ENCODE measurements at regions not wholly inside any gene's neighbourhood (a gene's known extent, or its start where the extent isn't known, plus 50 kb on each side); places are given as distances from the start of the nearest gene placed in this dataset.

DNA sequence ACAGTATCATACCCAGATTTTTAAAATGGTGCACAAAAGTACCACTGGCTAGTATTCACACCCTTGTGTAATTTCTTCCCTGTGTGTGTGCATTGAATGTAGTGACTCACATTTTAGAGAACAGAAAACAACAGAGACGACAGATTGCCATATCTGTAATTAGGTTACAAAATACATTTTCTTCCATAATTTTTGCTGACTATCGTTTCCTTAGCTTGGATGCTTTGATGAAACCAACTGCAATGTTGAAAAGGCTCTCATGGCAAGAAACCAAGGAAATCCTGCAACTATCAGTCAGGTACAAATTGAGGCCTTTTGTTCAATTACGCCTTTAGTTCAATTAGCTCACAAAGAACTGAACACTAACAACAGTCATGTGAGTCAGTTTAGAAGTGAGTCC lies 484.4 kb downstream of the ZNF804A start:
- Histone ChIP-seq H3K9ac (ENCODE audit: low read length) (no peak overlapping the region), H3K9me3 (ENCODE audit: control insufficient read depth, low read length) (no peaks in the 10 kb centered on the region), H3K4me1 (ENCODE audit: control insufficient read depth, insufficient read depth, low read length) (no peaks in the 10 kb centered on the region), H3K27me3 (replicated peaks; ENCODE audit: control insufficient read depth, insufficient read depth, low read length) (no peaks in the 10 kb centered on the region), H3K4me3 (ENCODE audit: low read length) (no peak overlapping the region), H3K36me3 (ENCODE audit: control insufficient read depth, insufficient read depth, low read length, severe bottlenecking) (no peaks in the 10 kb centered on the region)
- no peak for DNase-seq (ENCODE audit: low read depth)

DNA sequence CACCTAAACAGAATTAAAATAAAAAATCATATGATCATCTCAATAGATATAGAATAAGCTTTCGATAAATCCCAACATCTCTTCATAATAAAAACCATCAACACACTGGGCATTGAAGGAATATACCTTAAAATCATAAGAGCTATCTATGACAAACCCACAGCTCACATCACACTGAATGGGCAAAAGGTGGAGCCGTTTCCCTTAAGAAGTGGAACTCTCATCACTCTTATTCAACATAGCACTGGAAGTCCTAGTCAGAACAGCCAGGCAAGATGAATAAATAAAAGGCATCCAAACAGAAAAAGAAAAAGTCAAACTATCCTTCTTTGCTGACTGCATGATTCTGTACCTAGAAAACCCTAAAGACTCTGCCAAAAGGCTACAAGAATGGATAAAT lies 510.3 kb downstream of the ZNF804A start:
- no peak overlapping the region for H3K4me3 ChIP-seq (ENCODE audit: low read length)
- no peaks in the 10 kb centered on the region for H3K27me3 ChIP-seq (replicated peaks; ENCODE audit: control insufficient read depth, insufficient read depth, low read length)
- no peaks in the 10 kb centered on the region for H3K4me1 ChIP-seq (ENCODE audit: control insufficient read depth, insufficient read depth, low read length)
- no peaks in the 10 kb centered on the region for H3K36me3 ChIP-seq (ENCODE audit: control insufficient read depth, insufficient read depth, low read length, severe bottlenecking)
- H3K9me3 ChIP-seq (ENCODE audit: control insufficient read depth, low read length), result peaks cover 3% of the 10 kb centered on the region
- DNase-seq (ENCODE audit: low read depth), result peak; percentile 8
- no peak overlapping the region for H3K9ac ChIP-seq (ENCODE audit: low read length)

DNA sequence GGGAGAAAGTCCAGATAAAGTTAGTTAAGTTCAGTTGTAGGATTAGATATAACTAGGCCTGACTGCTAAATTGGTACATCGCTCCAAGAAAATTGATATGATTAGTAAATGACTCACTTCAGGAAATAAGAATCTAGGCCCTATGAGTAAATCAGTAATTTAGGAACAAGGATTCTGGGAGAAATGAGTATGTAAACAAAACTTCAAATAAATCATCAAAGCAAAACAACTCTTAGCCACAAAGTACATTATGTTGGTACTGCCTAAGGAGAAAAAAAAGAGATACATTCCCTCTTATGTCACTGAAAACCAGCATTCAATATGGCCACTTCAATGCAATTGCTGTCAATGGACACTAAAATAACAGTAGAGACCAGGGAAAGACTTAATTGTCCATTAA lies 529.1 kb downstream of the ZNF804A start:
- Histone ChIP-seq H3K36me3 (ENCODE audit: control insufficient read depth, insufficient read depth, low read length, severe bottlenecking) (no peaks in the 10 kb centered on the region), H3K9ac (ENCODE audit: low read length) (no peak overlapping the region), H3K4me3 (ENCODE audit: low read length) (no peak overlapping the region), H3K9me3 (ENCODE audit: control insufficient read depth, low read length) (no peaks in the 10 kb centered on the region), H3K27me3 (replicated peaks; ENCODE audit: control insufficient read depth, insufficient read depth, low read length) (no peaks in the 10 kb centered on the region), H3K4me1 (ENCODE audit: control insufficient read depth, insufficient read depth, low read length) (no peaks in the 10 kb centered on the region)
- DNase-seq (ENCODE audit: low read depth), result no peak

DNA sequence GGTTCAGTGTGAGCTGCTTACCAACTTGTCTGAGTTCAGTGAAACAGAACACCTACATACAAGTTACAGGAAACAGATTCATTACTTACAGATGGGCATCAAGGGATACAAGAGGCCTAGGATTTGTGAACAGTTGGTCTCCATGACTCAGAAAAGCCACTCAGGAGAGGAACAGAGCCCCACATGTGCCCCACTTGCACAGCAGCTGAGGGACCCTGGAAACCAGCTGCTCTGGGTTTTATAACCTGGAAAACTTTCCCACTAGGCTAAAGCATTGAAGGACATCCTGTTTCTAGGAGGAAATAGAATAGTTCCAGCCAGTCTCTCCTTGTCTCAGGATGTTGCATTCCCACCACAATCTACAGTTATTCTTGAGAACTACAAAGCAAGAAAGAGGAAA lies 530.0 kb downstream of the ZNF804A start:
- no peaks in the 10 kb centered on the region for H3K36me3 ChIP-seq (ENCODE audit: control insufficient read depth, insufficient read depth, low read length, severe bottlenecking)
- DNase-seq (ENCODE audit: low read depth), result no peak
- H3K9ac ChIP-seq (ENCODE audit: low read length), result no peak overlapping the region
- H3K9me3 ChIP-seq (ENCODE audit: control insufficient read depth, low read length), result no peaks in the 10 kb centered on the region
- H3K4me3 ChIP-seq (ENCODE audit: low read length), result no peak overlapping the region
- no peaks in the 10 kb centered on the region for H3K27me3 ChIP-seq (replicated peaks; ENCODE audit: control insufficient read depth, insufficient read depth, low read length)
- H3K4me1 ChIP-seq (ENCODE audit: control insufficient read depth, insufficient read depth, low read length), result no peaks in the 10 kb centered on the region

DNA sequence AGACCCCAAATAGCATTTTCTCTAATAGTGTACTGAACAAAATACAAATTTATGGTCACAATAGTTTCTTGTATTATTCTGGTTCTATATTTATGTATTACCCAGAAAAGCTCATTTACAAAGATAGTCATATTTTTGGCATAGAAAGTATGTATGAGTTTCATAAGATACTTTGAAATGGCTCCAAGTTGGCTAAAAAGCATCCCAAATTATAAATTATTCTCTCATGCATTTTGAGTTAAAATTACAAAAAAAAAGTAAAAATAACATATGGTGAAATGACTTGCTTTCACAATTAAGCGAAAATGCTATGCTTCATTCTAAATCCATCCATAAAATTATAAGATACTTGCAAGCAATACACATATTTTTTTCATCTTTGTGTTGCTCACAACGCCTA lies 530.7 kb downstream of the ZNF804A start:
- Histone ChIP-seq H3K4me3 (ENCODE audit: low read length) (no peak overlapping the region), H3K27me3 (replicated peaks; ENCODE audit: control insufficient read depth, insufficient read depth, low read length) (no peaks in the 10 kb centered on the region)

DNA sequence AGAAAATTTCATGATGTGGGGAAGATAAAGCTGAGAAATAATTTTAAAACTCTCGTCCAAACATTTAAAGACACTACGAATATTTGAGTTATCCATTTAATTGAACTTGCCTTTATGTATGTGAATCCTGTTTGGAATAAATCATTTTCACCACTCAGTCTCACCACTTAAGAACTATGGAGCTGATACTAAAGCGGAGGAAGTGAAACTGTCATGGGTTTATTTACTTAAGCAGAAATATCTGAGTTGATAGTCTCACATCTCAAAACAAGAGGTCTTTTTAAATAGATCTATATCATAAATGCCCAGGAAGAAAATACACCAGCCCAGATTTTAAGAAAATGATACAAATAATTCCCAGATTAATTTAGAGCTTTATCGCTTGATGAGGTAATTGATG lies 532.4 kb downstream of the ZNF804A start:
- no peaks in the 10 kb centered on the region for H3K4me1 ChIP-seq (ENCODE audit: control insufficient read depth, insufficient read depth, low read length)
- no peak overlapping the region for H3K4me3 ChIP-seq (ENCODE audit: low read length)
- H3K9ac ChIP-seq (ENCODE audit: low read length), result no peak overlapping the region
- H3K9me3 ChIP-seq (ENCODE audit: control insufficient read depth, low read length), result no peaks in the 10 kb centered on the region
- DNase-seq (ENCODE audit: low read depth), result no peak
- H3K27me3 ChIP-seq (replicated peaks; ENCODE audit: control insufficient read depth, insufficient read depth, low read length), result no peaks in the 10 kb centered on the region
- H3K36me3 ChIP-seq (ENCODE audit: control insufficient read depth, insufficient read depth, low read length, severe bottlenecking), result no peaks in the 10 kb centered on the region

More for the DNA sequence above, 530.7 kb downstream of the ZNF804A start:
- Histone ChIP-seq H3K9me3 (ENCODE audit: control insufficient read depth, low read length) (no peaks in the 10 kb centered on the region), H3K4me1 (ENCODE audit: control insufficient read depth, insufficient read depth, low read length) (no peaks in the 10 kb centered on the region), H3K9ac (ENCODE audit: low read length) (no peak overlapping the region), H3K36me3 (ENCODE audit: control insufficient read depth, insufficient read depth, low read length, severe bottlenecking) (no peaks in the 10 kb centered on the region)
- DNase-seq (ENCODE audit: low read depth), result peak; percentile 40

DNA sequence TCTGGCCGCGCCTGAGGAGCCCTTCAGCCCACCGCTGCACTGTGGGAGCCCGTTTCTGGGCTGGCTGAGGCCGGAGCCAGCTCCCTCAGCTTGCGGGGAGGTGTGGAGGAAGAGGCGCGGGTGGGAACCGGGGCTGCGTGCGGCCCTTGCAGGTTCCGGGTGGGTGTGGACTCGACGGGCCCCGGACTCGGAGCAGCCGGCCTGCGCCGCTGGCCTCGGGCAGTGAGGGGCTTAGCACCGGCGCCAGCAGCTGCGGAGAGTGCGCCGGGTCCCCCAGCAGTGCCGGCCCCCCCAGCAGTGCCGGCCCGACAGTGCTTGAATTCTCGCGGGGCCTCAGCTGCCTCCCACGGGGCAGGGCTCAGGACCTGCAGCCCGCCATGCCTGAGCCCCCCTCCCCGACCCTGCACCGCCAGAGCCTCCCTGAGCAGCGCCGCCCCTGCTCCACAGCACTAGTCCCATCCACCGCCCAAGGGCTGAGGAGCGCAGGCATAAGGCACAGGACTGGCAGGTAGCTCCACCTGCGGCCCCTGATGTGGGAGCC lies 534.2 kb downstream of the ZNF804A start:
- DNase-seq (ENCODE audit: low read depth), result no peak
- Histone ChIP-seq H3K27me3 (replicated peaks; ENCODE audit: control insufficient read depth, insufficient read depth, low read length) (no peaks in the 10 kb centered on the region), H3K36me3 (ENCODE audit: control insufficient read depth, insufficient read depth, low read length, severe bottlenecking) (no peaks in the 10 kb centered on the region), H3K4me3 (ENCODE audit: low read length) (no peak overlapping the region), H3K9ac (ENCODE audit: low read length) (no peak overlapping the region), H3K4me1 (ENCODE audit: control insufficient read depth, insufficient read depth, low read length) (no peaks in the 10 kb centered on the region), H3K9me3 (ENCODE audit: control insufficient read depth, low read length) (no peaks in the 10 kb centered on the region)

DNA sequence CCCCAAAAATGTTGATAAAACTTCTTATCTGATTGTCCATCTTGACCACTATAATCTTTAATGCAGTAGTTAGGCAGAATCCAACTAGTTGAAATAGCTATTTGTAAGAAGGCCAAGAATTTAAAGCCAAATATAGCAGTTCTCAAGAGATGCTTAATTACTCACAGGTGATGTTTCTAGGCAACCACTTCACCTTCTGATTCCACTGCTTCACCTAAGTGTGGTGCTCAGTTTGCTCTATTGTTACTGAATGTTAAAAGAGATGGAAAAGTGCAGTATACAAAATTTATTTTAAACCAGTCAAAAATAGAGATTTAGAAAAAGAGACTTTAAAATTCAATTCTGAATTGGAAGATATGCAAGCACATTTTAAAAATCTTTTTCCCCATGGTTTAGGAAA lies 539.4 kb downstream of the ZNF804A start:
- no peaks in the 10 kb centered on the region for H3K27me3 ChIP-seq (replicated peaks; ENCODE audit: control insufficient read depth, insufficient read depth, low read length)
- H3K4me1 ChIP-seq (ENCODE audit: control insufficient read depth, insufficient read depth, low read length), result no peaks in the 10 kb centered on the region
- no peaks in the 10 kb centered on the region for H3K36me3 ChIP-seq (ENCODE audit: control insufficient read depth, insufficient read depth, low read length, severe bottlenecking)
- H3K9ac ChIP-seq (ENCODE audit: low read length), result no peak overlapping the region
- no peak overlapping the region for H3K4me3 ChIP-seq (ENCODE audit: low read length)
- DNase-seq (ENCODE audit: low read depth), result no peak
- no peaks in the 10 kb centered on the region for H3K9me3 ChIP-seq (ENCODE audit: control insufficient read depth, low read length)

DNA sequence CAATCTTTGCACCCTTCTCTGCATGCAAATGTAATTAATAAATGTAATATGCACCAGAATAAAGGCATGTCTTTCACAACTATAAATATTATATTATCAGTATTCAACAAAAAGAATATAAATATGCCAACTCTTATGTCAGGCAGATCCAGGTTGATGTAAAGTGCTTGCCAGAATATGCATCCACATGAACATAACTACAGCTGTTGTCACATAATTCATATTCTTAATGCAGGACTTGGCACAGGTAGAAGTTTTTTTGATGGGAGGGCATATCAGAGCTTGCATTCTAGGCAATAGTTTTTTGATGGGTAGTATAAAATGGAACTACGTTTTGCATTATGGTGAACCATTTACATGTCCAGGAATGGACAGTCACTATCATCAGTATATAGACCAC lies 544.3 kb downstream of the ZNF804A start:
- H3K9me3 ChIP-seq (ENCODE audit: control insufficient read depth, low read length), result no peaks in the 10 kb centered on the region
- H3K4me1 ChIP-seq (ENCODE audit: control insufficient read depth, insufficient read depth, low read length), result no peaks in the 10 kb centered on the region
- no peak overlapping the region for H3K9ac ChIP-seq (ENCODE audit: low read length)
- no peak overlapping the region for H3K4me3 ChIP-seq (ENCODE audit: low read length)
- H3K27me3 ChIP-seq (replicated peaks; ENCODE audit: control insufficient read depth, insufficient read depth, low read length), result no peaks in the 10 kb centered on the region
- no peak for DNase-seq (ENCODE audit: low read depth)
- no peaks in the 10 kb centered on the region for H3K36me3 ChIP-seq (ENCODE audit: control insufficient read depth, insufficient read depth, low read length, severe bottlenecking)

DNA sequence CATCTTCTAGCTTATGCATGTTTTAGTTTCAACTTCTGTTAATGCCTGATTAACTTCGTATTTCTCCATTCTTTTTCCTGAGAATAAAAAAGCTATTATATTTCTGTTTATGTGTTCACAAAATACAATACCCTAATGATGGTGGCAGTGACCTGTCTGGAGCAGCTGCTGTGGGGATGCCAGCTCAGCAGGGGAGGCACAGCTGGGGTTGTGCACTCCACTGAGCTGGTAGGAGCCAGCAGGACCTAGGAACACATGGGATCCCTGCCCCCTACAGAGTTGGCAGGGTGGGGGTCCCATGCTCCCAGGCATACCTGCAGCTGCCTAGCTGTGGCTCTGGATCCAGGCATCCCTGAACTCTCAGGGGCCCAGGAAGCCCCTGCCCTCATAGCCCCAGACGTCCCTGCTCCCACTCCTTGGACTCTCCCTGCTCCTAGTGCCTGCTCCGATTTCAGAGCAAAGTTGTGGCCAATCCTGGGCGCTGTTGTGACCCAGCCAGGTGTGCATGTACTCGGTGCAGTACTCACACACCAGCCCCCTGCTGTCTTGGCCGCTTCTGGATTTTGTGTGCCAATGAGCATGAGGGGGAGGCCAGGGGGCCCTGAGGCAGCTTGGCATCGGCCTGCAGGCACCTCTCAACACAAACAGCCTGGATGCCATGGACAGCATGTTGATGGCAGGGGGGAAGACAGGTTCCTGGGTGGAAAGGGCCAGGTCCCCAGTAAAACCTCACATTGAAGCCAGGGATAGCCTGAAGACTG lies 546.0 kb downstream of the ZNF804A start:
- Histone ChIP-seq H3K9me3 (ENCODE audit: control insufficient read depth, low read length) (no peaks in the 10 kb centered on the region), H3K4me3 (ENCODE audit: low read length) (no peak overlapping the region), H3K27me3 (replicated peaks; ENCODE audit: control insufficient read depth, insufficient read depth, low read length) (no peaks in the 10 kb centered on the region), H3K36me3 (ENCODE audit: control insufficient read depth, insufficient read depth, low read length, severe bottlenecking) (no peaks in the 10 kb centered on the region), H3K4me1 (ENCODE audit: control insufficient read depth, insufficient read depth, low read length) (no peaks in the 10 kb centered on the region), H3K9ac (ENCODE audit: low read length) (no peak overlapping the region)
- DNase-seq (ENCODE audit: low read depth), result no peak

DNA sequence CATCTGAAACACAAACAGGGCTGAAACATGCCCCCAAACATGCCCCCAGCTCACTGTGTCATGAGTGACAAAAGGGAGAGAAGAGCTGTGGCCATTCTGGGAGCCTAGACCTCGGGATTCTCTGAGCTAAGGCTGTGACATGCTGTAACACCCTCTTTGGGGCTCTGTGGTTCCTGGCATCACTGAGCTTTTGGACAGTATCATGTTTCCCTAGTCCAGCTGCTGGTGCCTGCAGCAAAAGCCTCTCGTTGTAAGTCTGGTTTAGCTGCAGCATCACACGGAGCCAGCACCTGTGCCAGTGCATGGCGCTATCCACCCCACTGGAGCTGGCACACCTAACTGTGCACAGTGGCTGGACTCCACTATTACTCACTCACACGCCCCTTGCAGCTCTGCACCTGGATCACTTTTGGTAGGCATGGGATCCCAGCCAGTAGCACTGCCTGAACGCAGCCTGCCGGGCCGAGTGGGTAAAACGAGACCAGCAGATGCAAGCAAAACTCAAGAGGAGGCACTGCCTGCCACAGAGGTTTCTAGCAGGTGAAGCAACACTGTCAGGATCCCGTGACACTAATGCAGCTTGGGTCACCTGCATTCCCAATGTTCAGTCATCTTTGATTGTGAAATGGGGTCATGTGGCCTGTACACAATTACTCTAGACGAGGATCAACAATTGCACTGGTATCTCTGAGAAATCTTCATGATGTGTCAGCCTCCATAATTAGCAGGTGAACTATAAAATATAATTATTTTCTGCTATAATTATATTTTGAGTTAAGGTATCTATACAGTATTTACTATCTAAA lies 547.2 kb downstream of the ZNF804A start:
- Histone ChIP-seq H3K9ac (ENCODE audit: low read length) (no peak overlapping the region), H3K4me1 (ENCODE audit: control insufficient read depth, insufficient read depth, low read length) (no peaks in the 10 kb centered on the region), H3K36me3 (ENCODE audit: control insufficient read depth, insufficient read depth, low read length, severe bottlenecking) (no peaks in the 10 kb centered on the region), H3K27me3 (replicated peaks; ENCODE audit: control insufficient read depth, insufficient read depth, low read length) (no peaks in the 10 kb centered on the region), H3K4me3 (ENCODE audit: low read length) (no peak overlapping the region), H3K9me3 (ENCODE audit: control insufficient read depth, low read length) (no peaks in the 10 kb centered on the region)
- no peak for DNase-seq (ENCODE audit: low read depth)
